Heart left ventricle (tissue), 13 donors: ENCODE measurements at regions not wholly inside any gene's neighbourhood (a gene's known extent, or its start where the extent isn't known, plus 50 kb on each side); places are given as distances from the start of the nearest gene placed in this dataset.

Experiments used
- CTCF ChIP-seq, 12 donors: fragments of 200-600 bp; sonication (generic) in 4 of 12; IDR thresholded peaks; one replicate each; pipeline versions ENCODE4 v1.5.0 to v1.8.0; 2018 to 2022; ENCODE audit warnings: antibody characterized with exemption in 12 of 12, mild to moderate bottlenecking in 5 of 12
- POLR2A ChIP-seq, 2 donors: fragments of 450-650 bp; IDR thresholded peaks; one replicate each; pipeline ENCODE4 v1.6.1; 2017; ENCODE audit warnings: antibody characterized with exemption in 2 of 2, mild to moderate bottlenecking in 2 of 2, moderate library complexity in 2 of 2
- donor health status: ischemic (EF 13 %, LVEDD 7.1; RV severe dilation, severe dysfunction).
- donor health status: DM: no; HTN: yes; CAD: no.
- donor health status: DM: no; HTN: no; CAD: no.
- donor health status: ischemic (EF 25% LVEDD 6.9; RV normal size, moderate dysfunction).
- donor health status: ischemic (EF 25% LVEDD 5.7; RV mildly dilated, moderate dysfunction).
- donor health status: ischemic (EF 35%, LVEDD 5.7; RV mildly dilated, moderate dysfunction).
- donor health status: nonischemic (EF 11% LVEDD 7.7; RV severe dilation, severe dysfunction).
- donor health status: DM: yes; HTN: yes; CAD: no.
- donor health status: PGD.
- donor health status: ischemic (EF 29% LVEDD 5.4; RV normal size, mild dysfunction).
- donor health status: nonischemic (EF 23%, LVEDD 6.1; RV moderate dilation, normal function).

DNA sequence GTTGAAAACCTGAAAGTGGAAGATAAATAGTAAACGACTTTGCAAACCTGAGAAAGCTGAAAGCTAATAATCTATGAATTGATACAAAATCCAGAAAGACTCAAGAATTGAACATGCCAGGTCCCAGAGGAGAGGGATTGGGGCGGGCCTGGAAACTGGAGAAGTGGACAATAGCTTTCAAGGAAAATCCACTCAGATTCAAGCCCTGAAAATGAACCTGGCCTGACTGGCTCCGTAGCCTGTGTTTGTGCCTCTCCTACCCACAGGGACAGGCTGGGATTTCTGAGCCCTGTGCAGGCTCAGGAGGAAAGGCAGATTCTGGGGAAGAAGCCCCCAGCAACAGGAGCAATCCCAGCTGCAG lies 274.8 kb upstream of the HS6ST1 start:
- TF ChIP-seq CTCF (IDR thresholded peaks at IDR 0.05) (no peak), POLR2A (IDR thresholded peaks at IDR 0.05) (no peak)
